SK-N-MC (cell line): ENCODE measurements at regions not wholly inside any gene's neighbourhood (a gene's known extent, or its start where the extent isn't known, plus 50 kb on each side); places are given as distances from the start of the nearest gene placed in this dataset.

Source experiments
- EZH2 ChIP-seq: fragments of 200-600 bp; sonication (generic); IDR thresholded peaks from one replicate; pipeline ENCODE4 v1.6.1; 2017; ENCODE audit warnings: antibody characterized with exemption
- POLR2AphosphoS5 ChIP-seq: IDR thresholded peaks from 2 replicates; pipeline ENCODE4 v1.6.1; 2012; ENCODE audit warnings: mild to moderate bottlenecking, low read depth, low read length, borderline replicate concordance

DNA sequence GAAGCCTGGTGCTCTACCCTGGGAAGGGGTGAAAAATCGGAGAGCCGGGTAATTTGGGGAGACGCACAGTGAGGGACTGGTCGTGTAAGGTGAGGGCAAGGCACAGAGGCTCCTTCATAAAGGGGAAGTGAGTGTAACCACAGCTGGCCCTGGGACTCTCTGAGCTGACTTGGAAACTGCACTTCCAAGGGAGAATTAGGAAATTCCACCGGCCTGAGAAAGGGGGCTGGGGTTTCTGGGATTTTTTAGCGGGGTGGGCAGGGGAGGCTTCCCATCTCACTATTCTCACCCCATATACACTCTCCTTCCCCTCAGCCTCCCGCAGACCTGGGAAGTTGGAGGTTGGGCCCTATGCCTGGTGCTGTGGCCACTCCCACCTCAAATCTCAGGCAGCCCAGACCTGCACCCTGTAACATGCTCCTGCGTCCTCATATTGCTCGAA lies 88.3 kb upstream of the IPO9 start:
- TF ChIP-seq EZH2 (no peak), POLR2AphosphoS5 (no peak)
